H1 (cell line): ENCODE measurements at regions not wholly inside any gene's neighbourhood (a gene's known extent, or its start where the extent isn't known, plus 50 kb on each side); places are given as distances from the start of the nearest gene placed in this dataset.

Experiments used
- JUND ChIP-seq: IDR thresholded peaks from 2 replicates; pipeline ENCODE4 v1.6.1; 2011; ENCODE audit warnings: mild to moderate bottlenecking, improper control_type of control experiment, low read length
- MAFK ChIP-seq: IDR thresholded peaks from 2 replicates; pipeline ENCODE4 v1.6.1; 2012; ENCODE audit warnings: low read depth, mild to moderate bottlenecking, improper control_type of control experiment, low read length
- NANOG ChIP-seq: IDR thresholded peaks from 2 replicates; pipeline ENCODE4 v1.6.1; 2011; ENCODE audit warnings: low read length, low read depth, mild to moderate bottlenecking, inconsistent platforms; ENCODE audit not compliant: insufficient read depth, poor library complexity, severe bottlenecking
- RAD21 ChIP-seq, 2 experiments: IDR thresholded peaks in 1 of 2; conservative IDR thresholded peaks in 1 of 2; 2 replicates each; pipeline ENCODE4 v1.6.1; 2011; ENCODE audit warnings: low read depth in 2 of 2, low read length in 2 of 2, improper control_type of control experiment in 1 of 2, inconsistent platforms in 1 of 2, mild to moderate bottlenecking in 1 of 2, moderate library complexity in 1 of 2
- RFX5 ChIP-seq: IDR thresholded peaks from 2 replicates; pipeline ENCODE4 v1.6.1; 2011; ENCODE audit warnings: low read depth, low read length, improper control_type of control experiment, borderline replicate concordance
- SRF ChIP-seq: IDR thresholded peaks from 2 replicates; pipeline ENCODE4 v1.6.1; 2011; ENCODE audit warnings: mild to moderate bottlenecking, low read depth, low read length, moderate library complexity
- TF ChIP-seq, protein P1 (sequence below): IDR thresholded peaks from 2 replicates; pipeline ENCODE4 v1.6.1; 2012; ENCODE audit warnings: low read length, inconsistent platforms
- TF ChIP-seq, protein P2 (sequence below): IDR thresholded peaks from 2 replicates; pipeline ENCODE4 v1.6.1; 2012; ENCODE audit warnings: inconsistent platforms

DNA sequence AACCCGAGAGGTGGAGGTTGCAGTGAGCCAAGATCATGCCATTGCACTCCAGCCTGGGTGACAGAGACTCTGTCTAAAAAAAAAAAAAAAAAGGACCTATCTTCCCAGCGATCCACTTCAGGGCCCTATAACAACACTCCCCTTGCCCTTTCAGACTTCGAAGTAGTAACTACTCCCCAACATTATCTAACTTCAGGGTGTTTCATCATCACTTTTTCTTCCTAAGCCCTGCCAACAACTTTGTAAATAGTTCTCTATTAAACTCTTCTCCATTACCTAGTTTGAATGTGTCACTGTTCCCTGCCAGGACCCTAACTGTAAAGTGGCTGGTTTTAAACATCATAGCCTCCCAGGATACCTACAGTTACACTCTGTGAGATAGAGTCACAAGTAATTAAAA, 220.8 kb downstream of the BTG1 start (continued):
- TF ChIP-seq, protein P1, sequence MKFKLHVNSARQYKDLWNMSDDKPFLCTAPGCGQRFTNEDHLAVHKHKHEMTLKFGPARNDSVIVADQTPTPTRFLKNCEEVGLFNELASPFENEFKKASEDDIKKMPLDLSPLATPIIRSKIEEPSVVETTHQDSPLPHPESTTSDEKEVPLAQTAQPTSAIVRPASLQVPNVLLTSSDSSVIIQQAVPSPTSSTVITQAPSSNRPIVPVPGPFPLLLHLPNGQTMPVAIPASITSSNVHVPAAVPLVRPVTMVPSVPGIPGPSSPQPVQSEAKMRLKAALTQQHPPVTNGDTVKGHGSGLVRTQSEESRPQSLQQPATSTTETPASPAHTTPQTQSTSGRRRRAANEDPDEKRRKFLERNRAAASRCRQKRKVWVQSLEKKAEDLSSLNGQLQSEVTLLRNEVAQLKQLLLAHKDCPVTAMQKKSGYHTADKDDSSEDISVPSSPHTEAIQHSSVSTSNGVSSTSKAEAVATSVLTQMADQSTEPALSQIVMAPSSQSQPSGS = no peak
- no peak for TF ChIP-seq NANOG
- TF ChIP-seq, protein P2, sequence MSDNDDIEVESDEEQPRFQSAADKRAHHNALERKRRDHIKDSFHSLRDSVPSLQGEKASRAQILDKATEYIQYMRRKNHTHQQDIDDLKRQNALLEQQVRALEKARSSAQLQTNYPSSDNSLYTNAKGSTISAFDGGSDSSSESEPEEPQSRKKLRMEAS = no peak
- no peak for TF ChIP-seq JUND
- no peak for TF ChIP-seq SRF
- no peak for TF ChIP-seq MAFK
- TF ChIP-seq RAD21 (IDR thresholded peaks at IDR 0.05 in 1 of 2, conservative IDR thresholded peaks at IDR 0.05 in 1 of 2; ENCODE audit: low read depth in 2 of 2, low read length in 2 of 2) = no peak
- no peak for TF ChIP-seq RFX5
